Spleen (tissue), 7 donors: ENCODE measurements at regions not wholly inside any gene's neighbourhood (a gene's known extent, or its start where the extent isn't known, plus 50 kb on each side); places are given as distances from the start of the nearest gene placed in this dataset.

Experiments used
- CTCF ChIP-seq, 11 experiments: fragments of 200-600 bp in 7 of 11; fragments of 450-650 bp in 4 of 11; sonication (generic) in 4 of 11; IDR thresholded peaks in 8 of 11; conservative IDR thresholded peaks in 3 of 11; 1 replicate in 7 of 11; 2 replicates in 4 of 11; pipeline versions ENCODE4 v1.4.0 to v1.8.0; 2016 to 2021; ENCODE audit warnings: antibody characterized with exemption in 11 of 11, inconsistent platforms in 4 of 11, mild to moderate bottlenecking in 1 of 11
- POLR2A ChIP-seq, 3 donors: fragments of 450-650 bp; IDR thresholded peaks; one replicate each; pipeline ENCODE4 v1.5.1; 2017; ENCODE audit warnings: antibody characterized with exemption in 3 of 3, mild to moderate bottlenecking in 1 of 3
- POLR2AphosphoS5 ChIP-seq, 3 donors: sonication (generic); formaldehyde crosslinking; IDR thresholded peaks; one replicate each; pipeline ENCODE4 v1.5.1; 2017; ENCODE audit warnings: antibody characterized with exemption in 3 of 3
- donor health status: DM: no; HTN: no; CAD: no; lungs with moderate emphysema.
- donor health status: DM: no; HTN: no; CAD: no.
- donor health status: DM: no; HTN: no; CAD: no.

- TF ChIP-seq CTCF (IDR thresholded peaks at IDR 0.05 in 8 of 11, conservative IDR thresholded peaks at IDR 0.05 in 3 of 11) (no peak), POLR2AphosphoS5 (IDR thresholded peaks at IDR 0.05) (no peak), POLR2A (IDR thresholded peaks at IDR 0.05) (no peak)
Measured at GRCh38 chr4:149928507-149928906, 112.9 kb upstream of the IQCM start.
